HEK293T (cell line): ENCODE measurements at regions not wholly inside any gene's neighbourhood (a gene's known extent, or its start where the extent isn't known, plus 50 kb on each side); places are given as distances from the start of the nearest gene placed in this dataset.

Experiments
- ARNT ChIP-seq: fragments of 450-650 bp; IDR thresholded peaks from 2 replicates; pipeline ENCODE4 v1.6.1; 2017; ENCODE audit warnings: mild to moderate bottlenecking
- FOXA1 ChIP-seq: fragments of 450-650 bp; IDR thresholded peaks from 2 replicates; pipeline ENCODE4 v1.6.1; 2016; ENCODE audit warnings: mild to moderate bottlenecking
- FOXM1 ChIP-seq: fragments of 450-650 bp; IDR thresholded peaks from 2 replicates; pipeline ENCODE4 v1.6.1; 2017; ENCODE audit warnings: mild to moderate bottlenecking, borderline replicate concordance
- L3MBTL2 ChIP-seq: fragments of 450-650 bp; conservative IDR thresholded peaks from 2 replicates; pipeline ENCODE4 v1.6.1; 2016; ENCODE audit warnings: mild to moderate bottlenecking
- LEF1 ChIP-seq: fragments of 450-650 bp; IDR thresholded peaks from 2 replicates; pipeline ENCODE4 v1.6.1; 2017; ENCODE audit warnings: mild to moderate bottlenecking, borderline replicate concordance
- SUZ12 ChIP-seq: fragments of 450-650 bp; IDR thresholded peaks from 2 replicates; pipeline ENCODE4 v1.6.1; 2016; ENCODE audit warnings: mild to moderate bottlenecking

DNA sequence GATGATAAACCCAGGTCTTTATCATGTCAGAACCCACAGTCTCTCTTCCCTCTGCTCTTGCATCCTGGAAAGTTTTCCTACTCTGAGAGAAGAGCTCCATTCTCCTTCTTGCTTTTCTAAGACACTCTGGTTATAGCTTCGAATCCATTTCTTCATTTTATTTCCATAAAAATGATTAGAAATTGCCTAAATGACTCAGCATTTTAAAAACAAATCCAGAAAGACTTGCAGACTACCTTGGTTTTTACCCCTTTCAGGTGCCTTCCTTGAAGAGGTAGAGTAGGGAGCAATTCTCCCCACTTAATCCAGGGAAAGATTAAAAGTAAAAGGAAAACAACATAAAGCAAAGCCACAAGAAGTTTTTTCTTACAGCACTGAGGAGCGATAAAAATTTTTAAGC is 1256.0 kb downstream of the ROBO1 start:
- TF ChIP-seq FOXA1, result no peak
- TF ChIP-seq ARNT, result no peak
- no peak for TF ChIP-seq FOXM1
- TF ChIP-seq L3MBTL2, result no peak
- no peak for TF ChIP-seq SUZ12
- TF ChIP-seq LEF1, result no peak
